Endodermal cell (in vitro differentiated cells): ENCODE measurements at regions not wholly inside any gene's neighbourhood (a gene's known extent, or its start where the extent isn't known, plus 50 kb on each side); places are given as distances from the start of the nearest gene placed in this dataset.

Experiments
- DNase-seq: peaks from one replicate; pipeline ENCODE4 v3.0.0-alpha.2; 2017
- H3K27ac ChIP-seq: 2 replicates; pipeline ENCODE4 v1.5.1; 2013; ENCODE audit warnings: mild to moderate bottlenecking, low read depth, low read length, moderate library complexity
- H3K27me3 ChIP-seq: 2 replicates; pipeline ENCODE4 v1.6.1; 2013; ENCODE audit warnings: mild to moderate bottlenecking, low read length, moderate library complexity; ENCODE audit not compliant: insufficient read depth, control insufficient read depth, poor library complexity, severe bottlenecking
- H3K36me3 ChIP-seq: 2 replicates; pipeline ENCODE4 v1.7.0; 2013; ENCODE audit warnings: mild to moderate bottlenecking, low read length, moderate library complexity; ENCODE audit not compliant: control insufficient read depth, insufficient read depth
- H3K4me1 ChIP-seq: one replicate; pipeline ENCODE4 v1.7.0; 2013; ENCODE audit warnings: low read length; ENCODE audit not compliant: control insufficient read depth, insufficient read depth
- H3K4me3 ChIP-seq: 2 replicates; pipeline ENCODE4 v1.5.1; 2013; ENCODE audit warnings: mild to moderate bottlenecking, low read length, moderate library complexity
- H3K9ac ChIP-seq: 2 replicates; pipeline ENCODE4 v1.6.1; 2013; ENCODE audit warnings: mild to moderate bottlenecking, low read length, moderate library complexity; ENCODE audit not compliant: poor library complexity, severe bottlenecking; ENCODE audit errors: extremely low read depth
- H3K9me3 ChIP-seq: 2 replicates; pipeline ENCODE4 v1.6.1; 2013; ENCODE audit warnings: mild to moderate bottlenecking, low read length, moderate library complexity; ENCODE audit not compliant: control insufficient read depth
- H3K27ac Mint-ChIP-seq: 2 replicates; pipeline ENCODE4 v1.8.0; 2020; ENCODE audit warnings: mixed read lengths
- H3K27me3 Mint-ChIP-seq: 2 replicates; pipeline ENCODE4 v1.8.0; 2021; ENCODE audit warnings: mild to moderate bottlenecking, mixed read lengths; ENCODE audit not compliant: insufficient read depth
- H3K36me3 Mint-ChIP-seq: 2 replicates; pipeline ENCODE4 v1.8.0; 2020; ENCODE audit warnings: low read depth, mixed read lengths
- H3K4me1 Mint-ChIP-seq: 2 replicates; pipeline ENCODE4 v1.8.0; 2020; ENCODE audit warnings: mixed read lengths
- H3K4me3 Mint-ChIP-seq: 2 replicates; pipeline ENCODE4 v1.8.0; 2020; ENCODE audit warnings: mild to moderate bottlenecking, moderate library complexity, mixed read lengths
- H3K9me3 Mint-ChIP-seq: 2 replicates; pipeline ENCODE4 v1.8.0; 2020; ENCODE audit warnings: mild to moderate bottlenecking, mixed read lengths
- WGBS, 2 experiments: methylation state at CpG; one replicate each; pipeline versions ENCODE4 v1.1.5 to v1.1.7; 2013; ENCODE audit warnings: missing lambda C conversion rate in 2 of 2, mixed read lengths in 1 of 2; ENCODE audit not compliant: insufficient coverage in 1 of 2, insufficient read length in 1 of 2; 5-methylcytosine and 5-hydroxymethylcytosine counted together
- TF ChIP-seq, protein P1 (sequence below): fragments of 200-600 bp; sonication (generic); conservative IDR thresholded peaks from 2 replicates; pipeline ENCODE4 v1.5.0; 2021; ENCODE audit warnings: antibody characterized with exemption, mild to moderate bottlenecking

DNA sequence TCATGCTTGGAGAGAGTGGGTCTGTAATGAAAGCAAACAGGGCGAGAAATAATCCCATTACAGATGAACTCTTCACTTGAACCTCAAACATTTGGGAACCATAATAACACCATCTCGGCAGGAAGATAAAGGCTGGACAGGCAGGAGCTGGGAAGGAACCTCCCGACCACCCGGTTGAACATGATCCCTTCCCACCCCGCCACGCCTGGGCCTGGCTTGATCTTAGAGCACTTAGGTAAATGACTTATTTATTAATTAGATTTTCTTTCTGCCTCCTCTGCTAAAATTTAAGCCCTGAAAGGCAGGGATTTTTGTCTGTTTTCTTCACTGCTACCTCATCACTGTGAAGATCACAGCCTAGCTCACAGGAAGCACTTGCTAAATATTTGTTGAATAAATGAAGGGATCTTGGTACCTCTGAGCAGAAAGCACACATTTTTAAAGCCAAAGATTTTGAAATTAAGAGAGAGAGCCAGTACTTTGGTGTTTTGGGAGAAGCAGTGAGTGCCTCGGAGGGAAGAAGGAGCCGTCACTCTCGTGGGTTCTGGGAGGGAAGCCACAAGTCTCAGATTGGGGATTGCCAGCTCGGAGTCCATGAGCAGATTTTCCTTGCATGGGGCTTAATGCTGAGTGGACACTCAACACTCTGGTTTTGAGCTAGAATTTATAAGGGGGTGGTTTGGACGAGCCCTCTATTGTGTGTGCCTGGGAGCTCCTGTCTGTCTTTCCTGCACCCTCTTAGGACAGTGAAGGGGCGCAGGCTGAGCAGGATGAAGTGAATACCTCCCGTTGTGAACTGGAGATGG is 133.3 kb downstream of the MACROH2A1 start:
- no peaks in the 10 kb centered on the region for H3K27me3 ChIP-seq
- H3K9me3 Mint-ChIP-seq: peaks cover 9% of the 10 kb centered on the region
- H3K9ac ChIP-seq: no peak overlapping the region
- no peaks in the 10 kb centered on the region for H3K4me1 ChIP-seq
- 92 to 100% methylated on average over 6 to 13 of the region's 13 CpGs for WGBS, 2 experiments
- TF ChIP-seq, protein P1, sequence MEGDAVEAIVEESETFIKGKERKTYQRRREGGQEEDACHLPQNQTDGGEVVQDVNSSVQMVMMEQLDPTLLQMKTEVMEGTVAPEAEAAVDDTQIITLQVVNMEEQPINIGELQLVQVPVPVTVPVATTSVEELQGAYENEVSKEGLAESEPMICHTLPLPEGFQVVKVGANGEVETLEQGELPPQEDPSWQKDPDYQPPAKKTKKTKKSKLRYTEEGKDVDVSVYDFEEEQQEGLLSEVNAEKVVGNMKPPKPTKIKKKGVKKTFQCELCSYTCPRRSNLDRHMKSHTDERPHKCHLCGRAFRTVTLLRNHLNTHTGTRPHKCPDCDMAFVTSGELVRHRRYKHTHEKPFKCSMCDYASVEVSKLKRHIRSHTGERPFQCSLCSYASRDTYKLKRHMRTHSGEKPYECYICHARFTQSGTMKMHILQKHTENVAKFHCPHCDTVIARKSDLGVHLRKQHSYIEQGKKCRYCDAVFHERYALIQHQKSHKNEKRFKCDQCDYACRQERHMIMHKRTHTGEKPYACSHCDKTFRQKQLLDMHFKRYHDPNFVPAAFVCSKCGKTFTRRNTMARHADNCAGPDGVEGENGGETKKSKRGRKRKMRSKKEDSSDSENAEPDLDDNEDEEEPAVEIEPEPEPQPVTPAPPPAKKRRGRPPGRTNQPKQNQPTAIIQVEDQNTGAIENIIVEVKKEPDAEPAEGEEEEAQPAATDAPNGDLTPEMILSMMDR: no peak
- no peak overlapping the region for H3K27ac ChIP-seq
- H3K27ac Mint-ChIP-seq: no peak overlapping the region
- no peaks in the 10 kb centered on the region for H3K27me3 Mint-ChIP-seq
- H3K36me3 ChIP-seq: no peaks in the 10 kb centered on the region
- peaks cover 12% of the 10 kb centered on the region for H3K9me3 ChIP-seq
- H3K4me3 ChIP-seq: no peak overlapping the region
- H3K4me3 Mint-ChIP-seq: no peak overlapping the region
- H3K36me3 Mint-ChIP-seq: no peaks in the 10 kb centered on the region
- DNase-seq: no peak
- peaks cover 9% of the 10 kb centered on the region for H3K4me1 Mint-ChIP-seq

DNA sequence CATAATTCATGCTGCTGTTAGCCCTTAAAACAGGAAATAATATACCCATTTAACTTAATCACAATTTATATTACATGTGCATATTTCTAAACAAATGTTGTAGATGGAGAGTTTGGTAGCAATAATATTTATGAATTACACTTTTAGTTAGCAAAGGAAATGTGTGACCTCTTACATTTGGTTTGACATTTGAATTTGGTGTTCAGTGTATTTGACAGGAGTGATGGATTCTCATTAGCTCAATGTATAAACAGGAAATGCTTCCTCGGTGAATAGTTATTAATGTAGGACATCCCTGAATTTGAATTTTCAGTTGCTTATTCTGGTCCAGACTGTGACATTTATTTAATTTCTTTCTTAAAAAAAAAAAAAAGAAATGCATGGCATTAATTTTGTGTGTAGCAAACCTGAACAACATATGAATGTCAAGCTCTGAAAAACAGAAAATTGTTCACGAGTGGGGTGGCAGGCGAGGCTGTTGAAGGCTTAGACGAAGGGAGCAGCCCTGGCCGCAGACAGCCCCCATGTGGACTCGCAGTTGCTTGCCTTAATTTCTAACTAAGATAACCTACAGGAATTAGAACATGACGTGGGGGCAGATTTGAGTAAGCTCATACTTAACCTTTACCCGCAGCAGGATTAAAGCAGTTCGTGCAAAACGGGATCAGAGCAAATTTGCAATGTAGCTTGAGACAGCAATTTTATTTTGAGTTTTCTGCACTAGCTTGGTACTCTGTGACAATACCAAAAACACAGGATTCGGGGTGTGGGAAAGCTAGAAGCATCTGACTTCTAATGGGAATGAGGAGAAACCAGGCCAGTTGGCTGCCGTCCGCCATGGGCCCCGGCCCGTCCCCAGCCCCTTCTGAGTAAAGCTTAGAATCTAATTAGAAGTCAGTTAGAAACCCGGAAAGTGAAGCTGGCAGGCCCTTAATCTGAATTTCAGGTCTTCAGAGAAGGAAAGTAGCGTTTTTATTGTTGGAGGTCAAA is 134.3 kb downstream of the MACROH2A1 start:
- Mint-ChIP-seq H3K27me3 (no peaks in the 10 kb centered on the region), H3K9me3 (peaks cover 10% of the 10 kb centered on the region), H3K36me3 (no peaks in the 10 kb centered on the region), H3K27ac (no peak overlapping the region), H3K4me1 (peaks cover 9% of the 10 kb centered on the region), H3K4me3 (no peak overlapping the region)
- 88 to 89% methylated on average over 15 to 17 of the region's 17 CpGs for WGBS, 2 experiments
- Histone ChIP-seq H3K9me3 (peaks cover 13% of the 10 kb centered on the region), H3K27me3 (no peaks in the 10 kb centered on the region), H3K9ac (no peak overlapping the region), H3K4me1 (no peaks in the 10 kb centered on the region), H3K27ac (no peak overlapping the region), H3K36me3 (no peaks in the 10 kb centered on the region), H3K4me3 (no peak overlapping the region)
- TF ChIP-seq, protein P1: no peak
- DNase-seq: no peak

DNA sequence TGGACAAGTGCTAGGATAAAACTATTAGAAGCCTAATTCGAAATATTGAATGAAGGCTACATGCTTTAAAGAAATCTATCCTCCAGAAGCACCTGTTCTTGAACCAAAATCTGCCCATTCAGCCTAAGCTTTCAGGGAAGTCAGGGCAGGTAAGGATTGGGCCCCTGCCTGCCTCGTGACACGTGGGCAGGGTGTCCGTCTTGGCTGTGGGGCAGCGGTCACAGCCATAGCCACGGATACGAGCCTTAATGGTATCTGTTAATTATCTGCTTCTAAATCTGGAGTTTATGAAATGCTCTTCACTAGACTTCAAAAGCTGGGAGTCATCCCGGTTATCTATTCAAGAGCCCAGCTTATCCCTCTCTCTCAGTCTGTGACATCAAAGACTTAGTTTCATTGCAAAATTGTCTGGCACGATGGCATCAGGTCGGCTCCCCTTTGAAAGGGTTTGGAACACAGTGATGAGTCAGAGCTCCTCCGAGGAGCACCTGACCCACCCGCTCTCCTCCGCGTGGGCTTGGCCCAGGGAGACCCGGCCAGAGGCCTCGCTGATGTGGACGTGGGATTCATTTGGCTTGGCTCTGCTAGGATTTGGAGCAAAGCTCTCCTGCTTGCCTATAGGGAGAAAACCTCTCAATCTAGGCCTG is 135.9 kb downstream of the MACROH2A1 start:
- no peak overlapping the region for H3K9ac ChIP-seq

More for the DNA sequence above, 135.9 kb downstream of the MACROH2A1 start:
- peaks cover 6% of the 10 kb centered on the region for H3K4me1 Mint-ChIP-seq
- Histone ChIP-seq H3K27me3 (no peaks in the 10 kb centered on the region), H3K4me3 (no peak overlapping the region), H3K36me3 (no peaks in the 10 kb centered on the region), H3K4me1 (no peaks in the 10 kb centered on the region), H3K9me3 (peaks cover 16% of the 10 kb centered on the region), H3K27ac (no peak overlapping the region)
- TF ChIP-seq, protein P1: no peak
- no peaks in the 10 kb centered on the region for H3K36me3 Mint-ChIP-seq
- H3K9me3 Mint-ChIP-seq: peaks cover 13% of the 10 kb centered on the region
- H3K27ac Mint-ChIP-seq: no peak overlapping the region
- H3K27me3 Mint-ChIP-seq: no peaks in the 10 kb centered on the region
- no peak for DNase-seq
- H3K4me3 Mint-ChIP-seq: no peak overlapping the region
- WGBS, 2 experiments: 93 to 98% methylated on average over 9 to 17 of the region's 17 CpGs
